Panc1 (cell line): ENCODE measurements at regions not wholly inside any gene's neighbourhood (a gene's known extent, or its start where the extent isn't known, plus 50 kb on each side); places are given as distances from the start of the nearest gene placed in this dataset.

ENCODE experiments used
- ATAC-seq: fragments of 200-7000 bp; cut with Tn5 transposase; 2 replicates; pipeline ENCODE4 v1.9.1; 2020; ENCODE audit warnings: mild to moderate bottlenecking, moderate library complexity
- BruUV-seq: library from RNA; stranded (reverse); fragments of 400-500 nt; replicated peaks from 2 replicates; lab custom pipeline; 2021; lab: Mats Ljungman, UMichigan
- CTCF ChIA-PET: fragments of 300-600 bp; sonication (Branson Sonifier 250); formaldehyde crosslinking; loops from one replicate; lab custom pipeline; 2022; ENCODE audit warnings: antibody characterized with exemption; lab: Charles Lee
- POLR2A ChIA-PET: fragments of 300-600 bp; sonication (Branson Sonifier 250); formaldehyde crosslinking; loops from one replicate; lab custom pipeline; 2022; ENCODE audit warnings: antibody characterized with exemption; lab: Charles Lee
- DNase-seq: peaks from one replicate; pipeline ENCODE4 v3.0.0-alpha.2; 2010; ENCODE audit warnings: low read depth, low spot score
- H3K27ac ChIP-seq: 2 replicates; pipeline ENCODE4 v1.5.1; 2011; ENCODE audit warnings: mild to moderate bottlenecking, low read length, inconsistent platforms
- H3K27me3 ChIP-seq: fragments of 200-500 bp; sonication (Bioruptor generic); 2 replicates; pipeline ENCODE4 v1.6.0; 2014; ENCODE audit warnings: low read length, inconsistent platforms; ENCODE audit not compliant: control insufficient read depth, insufficient read depth
- H3K36me3 ChIP-seq: fragments of 200-500 bp; sonication (Bioruptor generic); 2 replicates; pipeline ENCODE4 v1.5.1; 2014; ENCODE audit warnings: inconsistent platforms, mild to moderate bottlenecking, low read length, moderate library complexity; ENCODE audit not compliant: control insufficient read depth, insufficient read depth
- H3K4me1 ChIP-seq: 2 replicates; pipeline ENCODE4 v1.5.1; 2011; ENCODE audit warnings: inconsistent platforms, mild to moderate bottlenecking, low read length, moderate library complexity; ENCODE audit not compliant: control insufficient read depth, insufficient read depth
- H3K4me3 ChIP-seq, 2 experiments: 2 replicates each; pipeline ENCODE4 v1.5.1; 2011 to 2012; ENCODE audit warnings: low read depth in 2 of 2, low read length in 2 of 2, mild to moderate bottlenecking in 2 of 2, inconsistent platforms in 1 of 2, moderate library complexity in 1 of 2
- H3K9me3 ChIP-seq: fragments of 200-500 bp; sonication (Bioruptor generic); 2 replicates; pipeline ENCODE4 v1.5.1; 2014; ENCODE audit warnings: low read depth, mild to moderate bottlenecking, inconsistent platforms, low read length, moderate library complexity; ENCODE audit not compliant: control insufficient read depth, insufficient read depth
- POLR2AphosphoS5 ChIP-seq: IDR thresholded peaks from 2 replicates; pipeline ENCODE4 v1.6.1; 2012; ENCODE audit warnings: mild to moderate bottlenecking, low read depth, low read length, moderate library complexity
- SIN3A ChIP-seq: IDR thresholded peaks from 2 replicates; pipeline ENCODE4 v1.6.1; 2012; ENCODE audit warnings: low read depth, mild to moderate bottlenecking, low read length, moderate library complexity, borderline replicate concordance; ENCODE audit not compliant: insufficient read depth
- TCF7L2 ChIP-seq: IDR thresholded peaks from 2 replicates; pipeline ENCODE4 v1.6.1; 2011; ENCODE audit warnings: mild to moderate bottlenecking, low read depth, low read length, inconsistent platforms
- in situ Hi-C: cut with HindIII; loops from 2 replicates; pipeline ENCODE4 v1.10.0; 2016; ENCODE audit warnings: low sequenced_read_pairs, low pct_unique_long_range_greater_than_20kb
- intact Hi-C: fragments of 100-400 bp; cut with micrococcal nuclease; formaldehyde crosslinking; loops from one replicate; pipeline ENCODE4 v1.10.0; 2022; ENCODE audit not compliant: unreplicated experiment
- TF ChIP-seq, protein P1 (sequence below): fragments of 450-650 bp; IDR thresholded peaks from 2 replicates; pipeline ENCODE4 v1.5.1; 2017; ENCODE audit warnings: mild to moderate bottlenecking
- TF ChIP-seq, protein P2 (sequence below), 2 experiments: IDR thresholded peaks; 2 replicates each; pipeline ENCODE4 v1.6.1; 2011 to 2012; ENCODE audit warnings: low read depth in 2 of 2, control low read depth in 1 of 2, low read length in 1 of 2, mild to moderate bottlenecking in 1 of 2, moderate library complexity in 1 of 2; ENCODE audit not compliant: insufficient read depth in 1 of 2

DNA sequence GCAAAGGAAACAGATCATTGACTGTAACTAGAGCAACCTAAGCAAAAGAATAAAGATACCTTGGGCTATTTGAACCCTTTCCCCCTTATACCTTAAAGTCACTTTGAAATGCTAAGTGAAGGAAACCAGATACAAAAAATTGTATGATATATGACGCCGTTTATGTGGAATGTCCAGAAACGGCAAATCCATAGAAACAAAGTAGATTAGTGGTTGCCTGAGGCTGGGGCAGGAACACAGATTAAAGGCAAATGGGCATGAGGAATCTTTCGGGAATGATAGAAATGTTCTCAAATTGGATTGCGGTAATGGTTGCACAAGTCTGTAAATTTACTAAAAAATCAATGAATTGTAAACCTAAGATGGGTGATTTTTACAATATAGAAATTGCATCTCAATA, 160.1 kb upstream of the CCDC54 start:
- H3K9me3 ChIP-seq: no peaks in the 10 kb centered on the region
- H3K36me3 ChIP-seq: no peaks in the 10 kb centered on the region; the same call in 1 of the 2 replicates
- H3K27ac ChIP-seq: no peak overlapping the region
- ATAC-seq (no peak), DNase-seq (no peak)
- H3K4me3 ChIP-seq: no peak overlapping the region
- ChIA-PET CTCF (no interaction called here), POLR2A (no interaction called here)
- H3K27me3 ChIP-seq: no peaks in the 10 kb centered on the region
- no peaks in the 10 kb centered on the region for H3K4me1 ChIP-seq
- intact Hi-C loops: no loop called here
- TF ChIP-seq, protein P1, sequence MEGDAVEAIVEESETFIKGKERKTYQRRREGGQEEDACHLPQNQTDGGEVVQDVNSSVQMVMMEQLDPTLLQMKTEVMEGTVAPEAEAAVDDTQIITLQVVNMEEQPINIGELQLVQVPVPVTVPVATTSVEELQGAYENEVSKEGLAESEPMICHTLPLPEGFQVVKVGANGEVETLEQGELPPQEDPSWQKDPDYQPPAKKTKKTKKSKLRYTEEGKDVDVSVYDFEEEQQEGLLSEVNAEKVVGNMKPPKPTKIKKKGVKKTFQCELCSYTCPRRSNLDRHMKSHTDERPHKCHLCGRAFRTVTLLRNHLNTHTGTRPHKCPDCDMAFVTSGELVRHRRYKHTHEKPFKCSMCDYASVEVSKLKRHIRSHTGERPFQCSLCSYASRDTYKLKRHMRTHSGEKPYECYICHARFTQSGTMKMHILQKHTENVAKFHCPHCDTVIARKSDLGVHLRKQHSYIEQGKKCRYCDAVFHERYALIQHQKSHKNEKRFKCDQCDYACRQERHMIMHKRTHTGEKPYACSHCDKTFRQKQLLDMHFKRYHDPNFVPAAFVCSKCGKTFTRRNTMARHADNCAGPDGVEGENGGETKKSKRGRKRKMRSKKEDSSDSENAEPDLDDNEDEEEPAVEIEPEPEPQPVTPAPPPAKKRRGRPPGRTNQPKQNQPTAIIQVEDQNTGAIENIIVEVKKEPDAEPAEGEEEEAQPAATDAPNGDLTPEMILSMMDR: no peak
- TF ChIP-seq POLR2AphosphoS5 (no peak), TCF7L2 (no peak)
- BruUV-seq: no TSS peak
- in situ Hi-C loops: no loop called here

DNA sequence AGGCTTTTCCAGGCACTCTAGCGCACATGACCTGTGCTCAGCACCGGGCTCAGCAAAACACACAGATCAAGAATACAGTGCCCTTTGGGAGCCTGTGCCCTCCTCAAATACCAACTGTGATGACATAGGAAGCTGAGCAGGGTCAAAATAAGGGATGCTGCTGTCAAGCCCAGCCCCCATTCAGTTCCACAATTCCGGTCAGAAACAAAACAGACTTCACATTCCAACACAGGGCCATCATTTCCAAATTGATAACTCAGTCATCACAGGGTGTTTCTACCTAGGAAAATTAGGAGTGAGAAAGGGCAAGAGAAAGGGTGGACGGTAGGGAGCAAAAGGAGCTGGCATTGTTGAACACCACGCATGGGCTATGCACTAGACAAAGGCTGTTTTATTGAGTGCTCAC, 158.4 kb upstream of the CCDC54 start:
- BruUV-seq: no TSS peak
- in situ Hi-C loops: no loop called here
- ATAC-seq: no peak
- intact Hi-C loops: no loop called here
- no peak overlapping the region for H3K4me3 ChIP-seq
- no peak for DNase-seq
- no peaks in the 10 kb centered on the region for H3K4me1 ChIP-seq
- H3K27me3 ChIP-seq: no peaks in the 10 kb centered on the region
- no peaks in the 10 kb centered on the region for H3K36me3 ChIP-seq
- no peaks in the 10 kb centered on the region for H3K9me3 ChIP-seq
- TF ChIP-seq TCF7L2 (no peak), SIN3A (no peak), POLR2AphosphoS5 (no peak)
- TF ChIP-seq, protein P2, sequence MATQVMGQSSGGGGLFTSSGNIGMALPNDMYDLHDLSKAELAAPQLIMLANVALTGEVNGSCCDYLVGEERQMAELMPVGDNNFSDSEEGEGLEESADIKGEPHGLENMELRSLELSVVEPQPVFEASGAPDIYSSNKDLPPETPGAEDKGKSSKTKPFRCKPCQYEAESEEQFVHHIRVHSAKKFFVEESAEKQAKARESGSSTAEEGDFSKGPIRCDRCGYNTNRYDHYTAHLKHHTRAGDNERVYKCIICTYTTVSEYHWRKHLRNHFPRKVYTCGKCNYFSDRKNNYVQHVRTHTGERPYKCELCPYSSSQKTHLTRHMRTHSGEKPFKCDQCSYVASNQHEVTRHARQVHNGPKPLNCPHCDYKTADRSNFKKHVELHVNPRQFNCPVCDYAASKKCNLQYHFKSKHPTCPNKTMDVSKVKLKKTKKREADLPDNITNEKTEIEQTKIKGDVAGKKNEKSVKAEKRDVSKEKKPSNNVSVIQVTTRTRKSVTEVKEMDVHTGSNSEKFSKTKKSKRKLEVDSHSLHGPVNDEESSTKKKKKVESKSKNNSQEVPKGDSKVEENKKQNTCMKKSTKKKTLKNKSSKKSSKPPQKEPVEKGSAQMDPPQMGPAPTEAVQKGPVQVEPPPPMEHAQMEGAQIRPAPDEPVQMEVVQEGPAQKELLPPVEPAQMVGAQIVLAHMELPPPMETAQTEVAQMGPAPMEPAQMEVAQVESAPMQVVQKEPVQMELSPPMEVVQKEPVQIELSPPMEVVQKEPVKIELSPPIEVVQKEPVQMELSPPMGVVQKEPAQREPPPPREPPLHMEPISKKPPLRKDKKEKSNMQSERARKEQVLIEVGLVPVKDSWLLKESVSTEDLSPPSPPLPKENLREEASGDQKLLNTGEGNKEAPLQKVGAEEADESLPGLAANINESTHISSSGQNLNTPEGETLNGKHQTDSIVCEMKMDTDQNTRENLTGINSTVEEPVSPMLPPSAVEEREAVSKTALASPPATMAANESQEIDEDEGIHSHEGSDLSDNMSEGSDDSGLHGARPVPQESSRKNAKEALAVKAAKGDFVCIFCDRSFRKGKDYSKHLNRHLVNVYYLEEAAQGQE (IDR thresholded peaks at IDR 0.05; ENCODE audit: insufficient read depth in 1 of 2, low read depth in 2 of 2, low read length in 1 of 2): no peak
- TF ChIP-seq, protein P1: no peak
- ChIA-PET POLR2A (no interaction called here), CTCF (no interaction called here)
- H3K27ac ChIP-seq: no peak overlapping the region
